ENCODE measurements at regions not wholly inside any gene's neighbourhood (a gene's known extent, or its start where the extent isn't known, plus 50 kb on each side); places are given as distances from the start of the nearest gene placed in this dataset.

DNA sequence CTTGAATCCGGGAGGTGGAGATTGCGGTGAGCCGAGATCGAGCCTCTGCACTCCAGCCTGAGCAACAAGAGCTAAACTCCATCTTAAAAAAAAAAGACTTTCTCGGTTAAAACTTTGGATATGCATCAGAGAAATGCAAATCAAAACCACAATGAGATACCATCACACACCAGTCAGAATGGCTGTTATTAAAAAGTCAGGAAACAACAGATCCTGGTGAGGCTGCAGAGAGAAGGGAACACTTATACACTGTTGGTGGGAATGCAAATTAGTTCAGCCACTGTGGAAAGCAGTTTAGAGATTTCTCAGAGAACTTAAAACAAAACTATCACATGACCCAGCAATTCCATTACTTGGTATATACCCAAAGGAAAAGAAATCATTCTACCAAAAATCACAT lies 619.4 kb upstream of the KIRREL3 start:
- H3K27ac Mint-ChIP-seq (ENCODE audit: unreplicated experiment): no peak overlapping the region
- TF ChIP-seq CTCF (IDR thresholded peaks at IDR 0.05; ENCODE audit: unreplicated experiment): no peak
- no peaks in the 10 kb centered on the region for H3K9me3 Mint-ChIP-seq (ENCODE audit: unreplicated experiment)

GRCh38 chr11:127618721-127619120 lies 618.2 kb upstream of the KIRREL3 start:
- Mint-ChIP-seq H3K4me1 (ENCODE audit: unreplicated experiment) (peaks cover 4% of the 10 kb centered on the region), H3K27ac (ENCODE audit: unreplicated experiment) (no peak overlapping the region), H3K36me3 (ENCODE audit: low read depth, unreplicated experiment) (no peaks in the 10 kb centered on the region), H3K4me3 (ENCODE audit: unreplicated experiment) (no peak overlapping the region), H3K9me3 (ENCODE audit: unreplicated experiment) (no peaks in the 10 kb centered on the region), H3K27me3 (ENCODE audit: unreplicated experiment) (no peaks in the 10 kb centered on the region)
- no peak for TF ChIP-seq CTCF (IDR thresholded peaks at IDR 0.05; ENCODE audit: unreplicated experiment)
- DNase-seq (ENCODE audit: low spot score): no peak

More for the DNA sequence above, 619.4 kb upstream of the KIRREL3 start:
- Mint-ChIP-seq H3K27me3 (ENCODE audit: unreplicated experiment) (no peaks in the 10 kb centered on the region), H3K36me3 (ENCODE audit: low read depth, unreplicated experiment) (no peaks in the 10 kb centered on the region), H3K4me1 (ENCODE audit: unreplicated experiment) (no peaks in the 10 kb centered on the region), H3K4me3 (ENCODE audit: unreplicated experiment) (no peak overlapping the region)
- DNase-seq (ENCODE audit: low spot score): no peak

- DNase-seq (ENCODE audit: low spot score): no peak
- no peak overlapping the region for H3K27ac Mint-ChIP-seq (ENCODE audit: unreplicated experiment)
- no peaks in the 10 kb centered on the region for H3K36me3 Mint-ChIP-seq (ENCODE audit: low read depth, unreplicated experiment)
- peaks cover 9% of the 10 kb centered on the region for H3K4me1 Mint-ChIP-seq (ENCODE audit: unreplicated experiment)
- H3K27me3 Mint-ChIP-seq (ENCODE audit: unreplicated experiment): no peaks in the 10 kb centered on the region
- no peaks in the 10 kb centered on the region for H3K9me3 Mint-ChIP-seq (ENCODE audit: unreplicated experiment)
- H3K4me3 Mint-ChIP-seq (ENCODE audit: unreplicated experiment): no peak overlapping the region
- no peak for TF ChIP-seq CTCF (IDR thresholded peaks at IDR 0.05; ENCODE audit: unreplicated experiment)
Observed at GRCh38 chr11:127616158-127616557, 615.6 kb upstream of the KIRREL3 start.

DNA sequence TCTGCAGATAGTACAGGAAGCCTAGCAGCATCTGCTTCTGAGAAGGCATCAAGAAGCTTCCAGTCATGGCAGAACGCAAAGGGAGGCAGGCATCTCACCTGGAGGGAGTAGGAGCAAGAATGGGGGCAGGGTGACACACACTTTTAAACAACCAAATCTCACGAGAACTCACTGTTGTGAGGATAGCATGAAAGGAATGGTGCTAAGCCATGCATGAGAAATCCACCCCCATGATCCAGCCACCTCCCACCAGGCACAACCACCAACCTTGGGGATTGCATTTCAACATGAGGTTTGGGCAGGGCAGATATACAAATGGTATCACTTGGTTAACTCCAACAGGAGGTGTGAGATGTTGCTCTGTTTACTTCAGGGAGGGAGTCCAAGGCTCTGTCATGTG lies 612.0 kb upstream of the KIRREL3 start:
- Mint-ChIP-seq H3K27me3 (ENCODE audit: unreplicated experiment) (peaks cover 3% of the 10 kb centered on the region), H3K27ac (ENCODE audit: unreplicated experiment) (no peak overlapping the region), H3K4me1 (ENCODE audit: unreplicated experiment) (peaks cover 11% of the 10 kb centered on the region), H3K36me3 (ENCODE audit: low read depth, unreplicated experiment) (no peaks in the 10 kb centered on the region), H3K9me3 (ENCODE audit: unreplicated experiment) (no peaks in the 10 kb centered on the region), H3K4me3 (ENCODE audit: unreplicated experiment) (no peak overlapping the region)
- no peak for DNase-seq (ENCODE audit: low spot score)
- TF ChIP-seq CTCF (IDR thresholded peaks at IDR 0.05; ENCODE audit: unreplicated experiment): no peak

- no peaks in the 10 kb centered on the region for H3K9me3 Mint-ChIP-seq (ENCODE audit: unreplicated experiment)
- H3K4me3 Mint-ChIP-seq (ENCODE audit: unreplicated experiment): no peak overlapping the region
- no peak for DNase-seq (ENCODE audit: low spot score)
- H3K27me3 Mint-ChIP-seq (ENCODE audit: unreplicated experiment): peaks cover 3% of the 10 kb centered on the region
- TF ChIP-seq CTCF (IDR thresholded peaks at IDR 0.05; ENCODE audit: unreplicated experiment): no peak
- no peak overlapping the region for H3K27ac Mint-ChIP-seq (ENCODE audit: unreplicated experiment)
- no peaks in the 10 kb centered on the region for H3K36me3 Mint-ChIP-seq (ENCODE audit: low read depth, unreplicated experiment)
- peaks cover 11% of the 10 kb centered on the region for H3K4me1 Mint-ChIP-seq (ENCODE audit: unreplicated experiment)
Observed at GRCh38 chr11:127609025-127609773, 608.6 kb upstream of the KIRREL3 start.
